ENCODE measurements at regions not wholly inside any gene's neighbourhood (a gene's known extent, or its start where the extent isn't known, plus 50 kb on each side); places are given as distances from the start of the nearest gene placed in this dataset.

DNA sequence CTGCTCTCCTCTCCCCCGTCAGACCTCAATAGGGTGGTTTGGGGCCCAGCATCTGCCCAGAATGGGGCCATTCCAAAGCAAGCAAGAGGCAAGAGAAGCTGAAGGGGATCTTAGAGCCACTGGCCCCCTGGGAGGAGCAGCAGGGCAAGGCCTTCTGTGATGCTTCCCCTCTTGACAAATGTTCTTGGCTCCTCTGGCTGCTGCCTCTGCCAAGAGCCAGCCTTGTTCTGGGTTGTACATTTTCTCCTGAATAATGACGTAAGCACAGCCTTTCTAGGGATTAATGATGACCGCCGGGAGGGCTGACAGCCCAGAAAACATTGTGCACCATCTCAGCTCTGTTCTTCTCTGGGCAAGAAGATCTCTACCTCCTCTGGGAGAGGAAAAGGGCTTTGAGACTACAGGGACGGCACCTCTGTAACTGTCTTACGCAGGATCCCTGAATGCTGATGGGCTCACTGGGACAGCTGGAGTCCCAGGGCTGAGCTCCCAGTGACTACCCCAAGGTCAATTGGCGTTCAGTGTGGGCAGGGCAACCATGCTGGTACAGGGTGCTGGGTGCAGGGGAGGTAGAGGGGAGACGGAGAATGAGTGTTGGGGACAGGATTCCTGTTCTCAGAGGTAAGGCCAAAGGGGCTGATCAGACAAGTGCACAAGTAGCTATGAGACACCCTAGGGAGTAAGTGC, 253.3 kb downstream of the FAM43A start:
- TF ChIP-seq, protein P1, sequence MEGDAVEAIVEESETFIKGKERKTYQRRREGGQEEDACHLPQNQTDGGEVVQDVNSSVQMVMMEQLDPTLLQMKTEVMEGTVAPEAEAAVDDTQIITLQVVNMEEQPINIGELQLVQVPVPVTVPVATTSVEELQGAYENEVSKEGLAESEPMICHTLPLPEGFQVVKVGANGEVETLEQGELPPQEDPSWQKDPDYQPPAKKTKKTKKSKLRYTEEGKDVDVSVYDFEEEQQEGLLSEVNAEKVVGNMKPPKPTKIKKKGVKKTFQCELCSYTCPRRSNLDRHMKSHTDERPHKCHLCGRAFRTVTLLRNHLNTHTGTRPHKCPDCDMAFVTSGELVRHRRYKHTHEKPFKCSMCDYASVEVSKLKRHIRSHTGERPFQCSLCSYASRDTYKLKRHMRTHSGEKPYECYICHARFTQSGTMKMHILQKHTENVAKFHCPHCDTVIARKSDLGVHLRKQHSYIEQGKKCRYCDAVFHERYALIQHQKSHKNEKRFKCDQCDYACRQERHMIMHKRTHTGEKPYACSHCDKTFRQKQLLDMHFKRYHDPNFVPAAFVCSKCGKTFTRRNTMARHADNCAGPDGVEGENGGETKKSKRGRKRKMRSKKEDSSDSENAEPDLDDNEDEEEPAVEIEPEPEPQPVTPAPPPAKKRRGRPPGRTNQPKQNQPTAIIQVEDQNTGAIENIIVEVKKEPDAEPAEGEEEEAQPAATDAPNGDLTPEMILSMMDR (IDR thresholded peaks at IDR 0.05; ENCODE audit: low read depth, low read length, poor library complexity, severe bottlenecking): no peak
- no peak for TF ChIP-seq EZH2phosphoT487 (IDR thresholded peaks at IDR 0.05; ENCODE audit: borderline replicate concordance, low read length)

Measured in DOHH2 (cell line).